A673 (cell line): ENCODE measurements at regions not wholly inside any gene's neighbourhood (a gene's known extent, or its start where the extent isn't known, plus 50 kb on each side); places are given as distances from the start of the nearest gene placed in this dataset.

ENCODE experiments used
- BruUV-seq: library from RNA; stranded (reverse); fragments of 400-500 nt; replicated peaks from 2 replicates; lab custom pipeline; 2021; lab: Mats Ljungman, UMichigan
- CTCF ChIA-PET: fragments of 300-600 bp; sonication (Branson Sonifier 250); formaldehyde crosslinking; loops from one replicate; lab custom pipeline; 2022; ENCODE audit warnings: antibody characterized with exemption; lab: Charles Lee
- POLR2A ChIA-PET: fragments of 300-600 bp; sonication (Branson Sonifier 250); formaldehyde crosslinking; loops from one replicate; lab custom pipeline; 2022; ENCODE audit warnings: antibody characterized with exemption; ENCODE audit not compliant: low non-redundant PET; lab: Charles Lee
- DNase-seq: peaks from one replicate; pipeline ENCODE4 v3.0.0-alpha.2; 2015; ENCODE audit warnings: low spot score
- H3K27ac ChIP-seq: fragments of 200-600 bp; sonication (generic); 2 replicates; pipeline ENCODE4 v1.5.1; 2016; ENCODE audit warnings: mixed run types, low read depth, mild to moderate bottlenecking, mixed read lengths, antibody characterized with exemption, low read length; ENCODE audit not compliant: poor library complexity, severe bottlenecking
- H3K27me3 ChIP-seq: fragments of 200-600 bp; sonication (generic); replicated peaks from 2 replicates; pipeline ENCODE4 v1.6.1; 2017; ENCODE audit warnings: mixed run types, low read depth, mild to moderate bottlenecking, mixed read lengths, antibody characterized with exemption, low read length; ENCODE audit not compliant: insufficient read depth, poor library complexity
- H3K36me3 ChIP-seq: fragments of 200-600 bp; sonication (generic); 2 replicates; pipeline ENCODE4 v1.6.1; 2016; ENCODE audit warnings: mixed run types, mild to moderate bottlenecking, mixed read lengths, antibody characterized with exemption, low read length; ENCODE audit not compliant: insufficient read depth, poor library complexity, severe bottlenecking
- H3K4me1 ChIP-seq: fragments of 200-600 bp; sonication (generic); 2 replicates; pipeline ENCODE4 v1.6.1; 2017; ENCODE audit warnings: mixed run types, mild to moderate bottlenecking, mixed read lengths, antibody characterized with exemption, low read length; ENCODE audit not compliant: insufficient read depth, poor library complexity, severe bottlenecking
- H3K4me3 ChIP-seq: fragments of 200-600 bp; sonication (generic); 2 replicates; pipeline ENCODE4 v1.5.1; 2016; ENCODE audit warnings: low read depth, mixed run types, mild to moderate bottlenecking, mixed read lengths, low read length; ENCODE audit not compliant: poor library complexity, severe bottlenecking
- H3K9me3 ChIP-seq: fragments of 200-600 bp; sonication (generic); 2 replicates; pipeline ENCODE4 v1.6.1; 2016; ENCODE audit warnings: mixed run types, low read depth, mild to moderate bottlenecking, mixed read lengths, antibody characterized with exemption, low read length; ENCODE audit not compliant: poor library complexity, severe bottlenecking
- EZH2 ChIP-seq: fragments of 200-600 bp; sonication (generic); IDR thresholded peaks from 2 replicates; pipeline ENCODE4 v1.6.1; 2017; ENCODE audit warnings: borderline replicate concordance, low read depth, mild to moderate bottlenecking, mixed read lengths, antibody characterized with exemption, low read length; ENCODE audit not compliant: poor library complexity, severe bottlenecking
- intact Hi-C: fragments of 100-400 bp; cut with micrococcal nuclease; formaldehyde crosslinking; loops from one replicate; pipeline ENCODE4 v1.10.0; 2022; ENCODE audit not compliant: unreplicated experiment
- TF ChIP-seq, protein P1 (sequence below): fragments of 300-800, 200-600 bp; sonication (generic); conservative IDR thresholded peaks from 2 replicates; pipeline ENCODE4 v1.5.1; 2017; ENCODE audit warnings: low read depth, mild to moderate bottlenecking, antibody characterized with exemption, low read length, moderate library complexity, mixed read lengths

DNA sequence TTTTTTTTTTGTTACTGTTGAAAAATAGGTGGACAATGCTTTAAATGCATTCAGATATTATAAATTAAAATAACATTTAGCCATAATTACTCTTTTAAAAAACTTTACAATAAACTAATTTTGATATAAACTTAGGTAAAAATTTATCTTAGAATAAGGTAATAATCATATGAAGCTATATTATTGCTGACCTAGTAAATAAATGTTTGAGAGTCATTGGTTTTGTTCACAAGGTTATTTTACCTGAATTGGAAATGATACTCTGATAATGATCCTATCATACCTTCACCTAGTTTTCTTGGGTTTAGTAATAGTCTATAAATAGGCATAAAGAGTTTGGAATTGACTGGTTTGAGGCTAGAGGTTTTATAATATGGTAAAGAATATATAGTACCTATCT lies 1076.4 kb upstream of the CDH6 start:
- no peak for DNase-seq
- Histone ChIP-seq H3K4me1 (no peaks in the 10 kb centered on the region), H3K4me3 (no peak overlapping the region), H3K27me3 (no peaks in the 10 kb centered on the region), H3K36me3 (no peaks in the 10 kb centered on the region), H3K9me3 (no peaks in the 10 kb centered on the region), H3K27ac (no peak overlapping the region)
- TF ChIP-seq, protein P1, sequence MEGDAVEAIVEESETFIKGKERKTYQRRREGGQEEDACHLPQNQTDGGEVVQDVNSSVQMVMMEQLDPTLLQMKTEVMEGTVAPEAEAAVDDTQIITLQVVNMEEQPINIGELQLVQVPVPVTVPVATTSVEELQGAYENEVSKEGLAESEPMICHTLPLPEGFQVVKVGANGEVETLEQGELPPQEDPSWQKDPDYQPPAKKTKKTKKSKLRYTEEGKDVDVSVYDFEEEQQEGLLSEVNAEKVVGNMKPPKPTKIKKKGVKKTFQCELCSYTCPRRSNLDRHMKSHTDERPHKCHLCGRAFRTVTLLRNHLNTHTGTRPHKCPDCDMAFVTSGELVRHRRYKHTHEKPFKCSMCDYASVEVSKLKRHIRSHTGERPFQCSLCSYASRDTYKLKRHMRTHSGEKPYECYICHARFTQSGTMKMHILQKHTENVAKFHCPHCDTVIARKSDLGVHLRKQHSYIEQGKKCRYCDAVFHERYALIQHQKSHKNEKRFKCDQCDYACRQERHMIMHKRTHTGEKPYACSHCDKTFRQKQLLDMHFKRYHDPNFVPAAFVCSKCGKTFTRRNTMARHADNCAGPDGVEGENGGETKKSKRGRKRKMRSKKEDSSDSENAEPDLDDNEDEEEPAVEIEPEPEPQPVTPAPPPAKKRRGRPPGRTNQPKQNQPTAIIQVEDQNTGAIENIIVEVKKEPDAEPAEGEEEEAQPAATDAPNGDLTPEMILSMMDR, result no peak
- TF ChIP-seq EZH2, result no peak
- ChIA-PET CTCF (no interaction called here), POLR2A (no interaction called here)
- no TSS peak for BruUV-seq
- intact Hi-C loops, result no loop called here

DNA sequence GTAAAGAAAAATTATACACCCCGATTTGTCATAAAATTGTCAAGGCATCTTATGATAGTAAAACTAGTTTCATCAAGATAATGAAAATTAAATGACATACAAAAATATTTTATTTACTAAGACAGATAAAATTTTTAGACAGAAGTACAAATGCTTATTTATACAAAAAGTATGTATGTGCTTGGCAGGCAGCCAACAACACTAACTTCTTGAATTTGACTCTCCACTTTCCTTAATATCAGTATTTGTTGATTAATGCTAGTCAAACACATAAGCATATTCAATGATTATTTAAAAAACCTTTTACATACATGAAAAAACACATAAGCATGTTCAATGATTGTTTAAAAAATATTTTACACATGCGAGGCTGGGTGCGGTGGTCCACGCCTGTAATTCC lies 1079.9 kb upstream of the CDH6 start:
- intact Hi-C loops, result no loop called here
- no TSS peak for BruUV-seq
- H3K4me1 ChIP-seq, result peaks cover 3% of the 10 kb centered on the region

DNA sequence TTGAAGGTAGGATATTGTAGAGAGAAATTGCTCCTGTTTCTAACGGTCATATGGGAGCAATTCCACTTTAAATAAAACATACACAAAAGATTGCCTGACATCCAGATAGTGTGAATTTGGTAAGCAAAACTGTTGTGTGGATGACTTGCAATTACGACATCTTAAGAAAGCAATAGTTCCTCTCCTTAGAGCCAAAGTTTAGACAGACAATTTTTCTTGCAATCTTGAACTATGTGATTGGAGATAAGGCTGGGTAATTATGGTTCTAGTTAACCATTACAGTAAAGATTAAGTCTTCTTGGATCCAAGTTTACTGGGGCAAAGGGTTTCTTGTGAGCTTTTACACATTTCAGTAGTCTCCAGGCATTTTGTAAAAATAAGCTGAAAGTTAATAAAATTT lies 1080.6 kb upstream of the CDH6 start:
- TF ChIP-seq EZH2, result no peak
- TF ChIP-seq, protein P1, result no peak
- no peaks in the 10 kb centered on the region for H3K36me3 ChIP-seq
- POLR2A ChIA-PET, result no interaction called here
- H3K27ac ChIP-seq, result no peak overlapping the region
- no peaks in the 10 kb centered on the region for H3K9me3 ChIP-seq
- intact Hi-C loops, result no loop called here
- CTCF ChIA-PET, result no interaction called here
- no TSS peak for BruUV-seq
- no peaks in the 10 kb centered on the region for H3K27me3 ChIP-seq
- DNase-seq, result no peak
- H3K4me3 ChIP-seq, result no peak overlapping the region
- H3K4me1 ChIP-seq, result peaks cover 6% of the 10 kb centered on the region

More for the DNA sequence above, 1079.9 kb upstream of the CDH6 start:
- CTCF ChIA-PET, result no interaction called here
- H3K27ac ChIP-seq, result no peak overlapping the region
- TF ChIP-seq, protein P1, result no peak
- no peak for TF ChIP-seq EZH2
- H3K36me3 ChIP-seq, result no peaks in the 10 kb centered on the region
- no peak overlapping the region for H3K4me3 ChIP-seq
- no peaks in the 10 kb centered on the region for H3K27me3 ChIP-seq
- H3K9me3 ChIP-seq, result no peaks in the 10 kb centered on the region
- POLR2A ChIA-PET, result no interaction called here
- no peak for DNase-seq
